ENCODE measurements at regions not wholly inside any gene's neighbourhood (a gene's known extent, or its start where the extent isn't known, plus 50 kb on each side); places are given as distances from the start of the nearest gene placed in this dataset.

DNA sequence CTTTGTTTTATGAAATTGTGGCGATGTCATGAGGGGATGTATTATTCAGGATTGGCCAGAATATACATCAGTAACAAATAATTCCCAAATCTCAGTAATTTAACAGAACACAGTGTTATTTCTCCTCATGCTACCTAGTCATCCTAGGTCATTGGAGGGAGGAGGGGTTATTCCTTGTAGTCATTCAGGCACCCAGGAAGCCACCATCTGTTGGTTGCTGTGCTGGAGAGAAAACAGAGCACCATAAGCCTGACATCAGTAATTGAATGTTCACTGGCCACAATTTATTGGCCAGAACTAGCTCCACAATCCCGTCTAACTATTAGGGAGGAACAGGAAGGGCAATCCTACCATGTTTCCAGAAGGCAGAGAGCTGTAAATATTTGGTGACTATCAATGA lies 303.5 kb upstream of the CELF4 start:
- ChIA-PET CTCF (interaction anchor here (0.6 kb wide), 1 partner anchor 156 kb away, joined by 3 read pairs; no protein-coding TSS in a partner anchor), POLR2A (no interaction called here)

DNA sequence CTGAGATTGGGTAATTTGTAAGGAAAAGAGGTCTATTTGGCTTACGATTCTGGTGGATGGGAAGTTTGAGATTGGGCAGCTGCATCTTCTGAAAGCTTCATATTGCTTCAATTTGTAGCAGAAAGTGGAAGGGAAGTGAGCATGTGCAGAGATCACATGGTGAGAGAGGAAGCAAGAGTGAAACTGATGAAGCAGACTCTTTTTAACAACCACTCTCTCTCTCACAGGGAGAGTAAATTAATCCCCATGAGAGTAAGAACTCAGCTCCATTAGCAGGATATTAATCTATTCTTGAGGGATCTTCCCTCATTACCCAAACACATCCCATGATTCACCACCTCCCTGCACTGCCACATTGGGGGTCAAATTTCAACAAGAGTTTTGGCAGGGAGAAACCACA lies 298.5 kb upstream of the CELF4 start:
- ChIA-PET POLR2A (no interaction called here), CTCF (no interaction called here)
- DNase-seq (ENCODE audit: extremely low spot score) = no peak
- no peak for TF ChIP-seq TARDBP (IDR thresholded peaks at IDR 0.05)
- no peak for TF ChIP-seq CTBP1 (IDR thresholded peaks at IDR 0.05; ENCODE audit: borderline replicate concordance)
- no peak for TF ChIP-seq SP1 (IDR thresholded peaks at IDR 0.05)
- TF ChIP-seq FOXM1 (IDR thresholded peaks at IDR 0.05; ENCODE audit: borderline replicate concordance) = no peak
- no peak for TF ChIP-seq BHLHE40 (IDR thresholded peaks at IDR 0.05; ENCODE audit: borderline replicate concordance)

More for the DNA sequence above, 303.5 kb upstream of the CELF4 start:
- DNase-seq (ENCODE audit: extremely low spot score) = no peak
- no peak for TF ChIP-seq LEF1 (IDR thresholded peaks at IDR 0.05; ENCODE audit: borderline replicate concordance)
- no peak for TF ChIP-seq FOXK2 (IDR thresholded peaks at IDR 0.05)
- TF ChIP-seq L3MBTL2 (conservative IDR thresholded peaks at IDR 0.05) = no peak
- TF ChIP-seq FOXM1 (IDR thresholded peaks at IDR 0.05; ENCODE audit: borderline replicate concordance) = no peak
- no peak for TF ChIP-seq ZNF384 (IDR thresholded peaks at IDR 0.05)
- TF ChIP-seq NFRKB (IDR thresholded peaks at IDR 0.05) = no peak
- TF ChIP-seq HDGF (IDR thresholded peaks at IDR 0.05; ENCODE audit: borderline replicate concordance) = no peak
- TF ChIP-seq TARDBP (IDR thresholded peaks at IDR 0.05) = no peak
- TF ChIP-seq SP1 (IDR thresholded peaks at IDR 0.05) = no peak
- no peak for TF ChIP-seq SUZ12 (IDR thresholded peaks at IDR 0.05)

DNA sequence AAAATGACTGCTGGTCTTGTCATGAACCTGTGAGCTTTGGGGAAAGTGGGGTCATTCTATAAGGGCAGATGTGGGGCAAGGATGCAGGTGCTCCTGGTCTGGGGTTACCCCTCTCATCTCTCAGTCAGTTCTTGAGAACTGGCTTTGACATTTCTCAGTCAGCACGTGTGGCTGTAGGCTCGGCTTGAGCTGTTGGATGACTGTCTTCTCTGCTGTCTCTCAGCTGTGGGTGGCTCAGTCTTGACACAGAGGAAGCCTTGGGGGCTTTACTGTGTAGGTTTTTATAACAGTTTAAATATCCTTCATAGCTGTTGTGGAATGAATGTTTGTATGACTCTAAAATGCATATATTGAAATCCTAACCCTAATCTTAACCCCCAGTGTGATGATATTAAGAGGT lies 296.4 kb upstream of the CELF4 start:
- TF ChIP-seq ZNF384 (IDR thresholded peaks at IDR 0.05) (no peak), HDGF (IDR thresholded peaks at IDR 0.05; ENCODE audit: borderline replicate concordance) (no peak), SUZ12 (IDR thresholded peaks at IDR 0.05) (no peak), FOXM1 (IDR thresholded peaks at IDR 0.05; ENCODE audit: borderline replicate concordance) (no peak), FOXA1 (IDR thresholded peaks at IDR 0.05) (no peak), SP1 (IDR thresholded peaks at IDR 0.05) (no peak), BHLHE40 (IDR thresholded peaks at IDR 0.05; ENCODE audit: borderline replicate concordance) (no peak), ARNT (IDR thresholded peaks at IDR 0.05) (no peak), FOXK2 (IDR thresholded peaks at IDR 0.05) (no peak), TARDBP (IDR thresholded peaks at IDR 0.05) (no peak), LEF1 (IDR thresholded peaks at IDR 0.05; ENCODE audit: borderline replicate concordance) (no peak), CTBP1 (IDR thresholded peaks at IDR 0.05; ENCODE audit: borderline replicate concordance) (no peak), ELF4 (IDR thresholded peaks at IDR 0.05) (no peak), L3MBTL2 (conservative IDR thresholded peaks at IDR 0.05) (no peak), NFRKB (IDR thresholded peaks at IDR 0.05) (no peak)
- TF ChIP-seq, protein P1, sequence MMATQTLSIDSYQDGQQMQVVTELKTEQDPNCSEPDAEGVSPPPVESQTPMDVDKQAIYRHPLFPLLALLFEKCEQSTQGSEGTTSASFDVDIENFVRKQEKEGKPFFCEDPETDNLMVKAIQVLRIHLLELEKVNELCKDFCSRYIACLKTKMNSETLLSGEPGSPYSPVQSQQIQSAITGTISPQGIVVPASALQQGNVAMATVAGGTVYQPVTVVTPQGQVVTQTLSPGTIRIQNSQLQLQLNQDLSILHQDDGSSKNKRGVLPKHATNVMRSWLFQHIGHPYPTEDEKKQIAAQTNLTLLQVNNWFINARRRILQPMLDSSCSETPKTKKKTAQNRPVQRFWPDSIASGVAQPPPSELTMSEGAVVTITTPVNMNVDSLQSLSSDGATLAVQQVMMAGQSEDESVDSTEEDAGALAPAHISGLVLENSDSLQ (IDR thresholded peaks at IDR 0.05) = no peak
- ChIA-PET POLR2A (no interaction called here), CTCF (interaction anchor here (0.7 kb wide), 1 partner anchor 84 kb away, joined by 3 read pairs; no protein-coding TSS in a partner anchor)
- DNase-seq (ENCODE audit: extremely low spot score) = no peak

DNA sequence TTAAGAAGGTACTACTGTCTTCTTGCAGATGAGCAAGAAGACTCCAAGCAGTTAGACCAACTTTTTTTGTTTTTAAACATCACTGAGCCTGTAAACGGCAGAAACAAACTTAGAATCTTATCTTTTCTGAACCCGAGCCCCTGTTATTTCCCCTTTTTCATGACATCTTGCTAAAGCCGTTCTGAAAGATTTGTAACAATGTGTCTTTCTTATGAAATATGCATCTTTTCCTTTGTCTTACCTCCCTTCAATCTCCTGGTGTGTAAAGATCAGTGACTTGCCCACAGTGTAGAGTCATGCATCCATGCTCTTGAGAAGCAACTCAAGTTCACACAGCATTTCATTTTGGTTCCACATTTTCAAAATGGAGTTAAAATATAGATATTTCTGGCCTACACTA lies 288.8 kb upstream of the CELF4 start:
- no peak for TF ChIP-seq SP1 (IDR thresholded peaks at IDR 0.05)
- TF ChIP-seq FOXA1 (IDR thresholded peaks at IDR 0.05) = no peak
- TF ChIP-seq LEF1 (IDR thresholded peaks at IDR 0.05; ENCODE audit: borderline replicate concordance) = no peak
- TF ChIP-seq ELF4 (IDR thresholded peaks at IDR 0.05) = no peak
- no peak for TF ChIP-seq TARDBP (IDR thresholded peaks at IDR 0.05)
- TF ChIP-seq, protein P1 (IDR thresholded peaks at IDR 0.05) = no peak
- TF ChIP-seq FOXM1 (IDR thresholded peaks at IDR 0.05; ENCODE audit: borderline replicate concordance) = no peak
- TF ChIP-seq ZNF384 (IDR thresholded peaks at IDR 0.05) = no peak
- no peak for TF ChIP-seq ARNT (IDR thresholded peaks at IDR 0.05)
- TF ChIP-seq NFRKB (IDR thresholded peaks at IDR 0.05) = no peak
- no peak for TF ChIP-seq CTBP1 (IDR thresholded peaks at IDR 0.05; ENCODE audit: borderline replicate concordance)
- no peak for TF ChIP-seq SUZ12 (IDR thresholded peaks at IDR 0.05)
- no peak for TF ChIP-seq BHLHE40 (IDR thresholded peaks at IDR 0.05; ENCODE audit: borderline replicate concordance)
- no peak for TF ChIP-seq FOXK2 (IDR thresholded peaks at IDR 0.05)
- TF ChIP-seq L3MBTL2 (conservative IDR thresholded peaks at IDR 0.05) = no peak
- no peak for TF ChIP-seq HDGF (IDR thresholded peaks at IDR 0.05; ENCODE audit: borderline replicate concordance)
- POLR2A ChIA-PET = no interaction called here
- CTCF ChIA-PET = no interaction called here
- DNase-seq (ENCODE audit: extremely low spot score) = no peak

DNA sequence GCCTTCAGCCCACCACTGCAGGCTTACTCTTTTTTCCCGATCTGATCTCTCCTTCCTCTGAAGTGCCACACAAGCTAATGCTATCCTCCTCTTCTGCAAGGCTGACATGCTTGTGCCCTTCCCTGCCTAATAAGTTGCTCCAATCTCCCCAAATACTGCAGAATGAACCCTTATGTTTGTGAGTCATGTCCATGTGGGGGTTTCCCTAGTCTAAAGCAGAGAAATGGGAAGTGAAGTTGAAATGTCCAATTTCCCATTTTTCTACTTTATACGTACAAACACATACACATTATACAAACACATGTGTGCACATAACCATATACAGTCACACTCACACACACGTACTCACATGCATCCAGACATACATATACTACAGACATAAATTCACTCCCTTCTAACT lies 288.1 kb upstream of the CELF4 start:
- TF ChIP-seq SP1 (IDR thresholded peaks at IDR 0.05) = no peak

DNA sequence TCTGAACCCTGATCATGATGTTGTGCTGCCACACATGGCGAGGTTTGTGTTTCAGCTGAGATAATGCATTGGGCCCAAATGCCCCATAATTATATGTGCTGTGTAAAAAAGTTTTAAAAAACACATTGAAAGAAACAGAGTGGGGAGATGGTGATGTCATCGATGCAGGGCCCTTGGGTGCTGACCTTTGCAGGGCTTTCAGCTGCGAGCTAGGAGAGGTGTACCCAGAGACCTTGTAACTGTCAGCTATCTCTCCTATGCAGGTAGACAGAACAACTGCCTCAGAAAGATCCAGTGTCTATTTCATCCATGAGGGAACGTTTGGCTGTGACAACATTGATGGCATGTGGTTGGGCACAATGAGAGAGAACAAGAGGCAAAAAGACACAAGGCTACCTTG lies 286.9 kb upstream of the CELF4 start:
- ChIA-PET CTCF (no interaction called here), POLR2A (no interaction called here)
- no peak for DNase-seq (ENCODE audit: extremely low spot score)
- TF ChIP-seq SP1 (IDR thresholded peaks at IDR 0.05) = no peak
- TF ChIP-seq FOXA1 (IDR thresholded peaks at IDR 0.05) = no peak

More for the DNA sequence above, 288.1 kb upstream of the CELF4 start:
- POLR2A ChIA-PET = no interaction called here
- DNase-seq (ENCODE audit: extremely low spot score) = no peak
- CTCF ChIA-PET = interaction anchor here (0.7 kb wide), 1 partner anchor 1202 kb away, joined by 3 read pairs; no protein-coding TSS in a partner anchor

DNA sequence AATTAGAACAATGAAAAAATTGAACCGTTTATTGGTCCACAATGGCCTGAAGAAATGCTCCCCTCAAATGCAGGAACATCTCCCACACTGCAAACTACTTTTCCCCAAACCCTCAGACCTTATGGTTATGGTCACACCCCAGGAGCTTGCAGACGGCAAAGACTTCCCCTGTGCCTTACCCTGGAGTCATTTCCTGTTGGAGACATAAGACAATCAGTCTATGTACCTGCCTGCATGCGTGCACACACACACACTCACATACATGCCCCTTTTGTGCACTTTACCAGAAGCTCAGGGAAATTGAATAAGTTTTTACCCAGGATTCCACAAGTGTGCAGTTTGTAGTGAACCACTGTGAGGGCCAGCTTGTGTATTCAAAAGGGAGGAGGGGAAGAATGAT lies 281.9 kb upstream of the CELF4 start:
- CTCF ChIA-PET = no interaction called here
- POLR2A ChIA-PET = no interaction called here
- TF ChIP-seq ARNT (IDR thresholded peaks at IDR 0.05) = no peak
- no peak for TF ChIP-seq CTBP1 (IDR thresholded peaks at IDR 0.05; ENCODE audit: borderline replicate concordance)
- no peak for DNase-seq (ENCODE audit: extremely low spot score)

DNA sequence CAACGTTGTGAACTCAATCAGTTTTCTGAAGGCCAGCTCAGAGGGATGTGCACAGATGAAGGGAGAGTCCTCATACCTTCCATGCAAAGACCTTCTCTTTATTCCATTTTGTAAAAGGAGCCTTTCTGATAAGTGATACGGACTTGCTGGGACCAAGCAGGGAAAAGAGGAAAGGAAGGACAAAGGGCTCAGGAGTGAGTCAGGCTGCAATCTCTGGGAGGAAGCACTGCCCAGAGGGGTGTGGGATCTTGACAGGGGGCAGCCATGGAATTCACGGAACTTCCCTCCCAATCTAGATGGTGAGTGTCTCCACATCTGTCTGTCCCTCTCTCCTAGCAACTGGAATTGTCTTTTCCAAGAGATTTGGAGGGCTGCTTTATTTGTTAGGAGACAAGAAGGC lies 281.4 kb upstream of the CELF4 start:
- ChIA-PET POLR2A (no interaction called here), CTCF (no interaction called here)
- TF ChIP-seq LEF1 (IDR thresholded peaks at IDR 0.05; ENCODE audit: borderline replicate concordance) (no peak), ZNF384 (IDR thresholded peaks at IDR 0.05) (no peak), ELF4 (IDR thresholded peaks at IDR 0.05) (no peak), CTBP1 (IDR thresholded peaks at IDR 0.05; ENCODE audit: borderline replicate concordance) (no peak)
- DNase-seq (ENCODE audit: extremely low spot score) = no peak

Measured in HEK293T (cell line).